Colon (tissue), 2 donors: ENCODE measurements at regions not wholly inside any gene's neighbourhood (a gene's known extent, or its start where the extent isn't known, plus 50 kb on each side); places are given as distances from the start of the nearest gene placed in this dataset.
"Not testable (repeated sequence)": the region's sequence is repeated elsewhere in the genome, so short reads cannot be mapped to it uniquely, and the experiment has no call there.

ENCODE experiments used
- FAIRE-seq: peaks from 2 replicates; lab custom pipeline; 2012; peaks lifted over from hg19 to GRCh38; lab: Jason Lieb, UNC
- donor health status: control.
- donor health status: control.

DNA sequence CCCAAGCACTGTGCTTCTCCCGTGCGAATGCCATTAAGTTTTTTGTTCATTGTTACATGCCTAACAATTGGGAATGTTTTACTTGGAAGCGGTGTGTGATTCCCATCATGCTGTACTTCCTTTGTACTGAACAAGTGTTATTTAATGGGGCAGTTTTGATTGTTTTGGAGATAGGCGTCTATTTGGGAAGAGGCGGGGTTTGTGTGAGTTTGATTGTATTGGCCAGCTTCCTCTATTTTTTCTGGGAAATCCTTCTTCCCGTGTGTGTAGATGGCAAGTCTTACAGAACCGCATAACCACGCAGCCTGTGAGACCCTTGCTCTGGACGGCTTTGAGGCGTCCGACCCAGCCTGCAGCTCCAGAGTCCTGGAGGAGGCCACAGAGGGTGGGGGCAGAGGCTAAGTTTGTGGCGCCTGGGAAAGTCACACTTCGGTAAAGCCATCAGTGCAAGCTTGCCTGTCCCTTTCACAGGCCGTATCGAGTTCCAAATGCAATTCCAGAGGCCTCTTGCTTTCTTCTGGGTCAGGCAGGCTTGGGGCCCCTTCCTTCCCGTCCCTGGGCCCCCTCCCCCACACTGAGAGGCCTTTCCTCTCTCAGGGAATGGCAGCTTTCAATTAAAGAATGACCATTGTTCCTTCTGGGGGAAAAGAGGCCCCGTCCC is 210.3 kb downstream of the TOMM20 start:
- no peak for FAIRE-seq

DNA sequence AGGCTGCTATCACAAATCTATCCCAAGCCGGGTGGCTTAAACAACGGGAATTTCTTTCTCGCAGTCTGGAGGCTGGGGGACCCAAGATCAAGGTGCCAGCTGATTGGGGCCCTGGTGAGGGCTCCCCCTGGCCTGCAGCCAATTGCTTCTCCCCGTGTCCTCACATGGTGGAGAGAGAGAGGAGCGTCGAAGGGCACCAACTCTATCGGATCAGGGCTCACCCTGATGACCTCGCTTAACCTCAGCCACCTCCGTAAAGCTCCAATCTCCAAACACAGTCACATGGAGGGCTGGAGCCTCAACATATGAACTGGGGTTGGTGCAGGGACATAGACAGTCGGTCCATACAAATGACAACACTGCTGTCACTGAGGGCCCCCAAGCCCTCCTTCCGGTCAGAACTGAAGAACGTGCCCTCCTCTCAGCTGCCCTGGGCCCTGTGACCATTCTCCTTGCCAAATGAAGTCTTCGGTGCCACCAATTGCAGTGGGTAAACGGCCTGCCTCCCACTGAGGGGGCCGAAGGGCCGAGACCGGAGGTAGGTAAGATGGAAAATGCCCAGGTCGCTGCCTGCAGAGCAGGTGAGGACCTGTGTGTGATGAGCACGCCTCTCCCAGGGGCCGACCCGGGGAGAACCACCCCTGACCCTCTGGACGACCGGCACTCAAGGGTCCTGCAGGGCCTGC is 211.0 kb downstream of the TOMM20 start:
- no peak for FAIRE-seq

DNA sequence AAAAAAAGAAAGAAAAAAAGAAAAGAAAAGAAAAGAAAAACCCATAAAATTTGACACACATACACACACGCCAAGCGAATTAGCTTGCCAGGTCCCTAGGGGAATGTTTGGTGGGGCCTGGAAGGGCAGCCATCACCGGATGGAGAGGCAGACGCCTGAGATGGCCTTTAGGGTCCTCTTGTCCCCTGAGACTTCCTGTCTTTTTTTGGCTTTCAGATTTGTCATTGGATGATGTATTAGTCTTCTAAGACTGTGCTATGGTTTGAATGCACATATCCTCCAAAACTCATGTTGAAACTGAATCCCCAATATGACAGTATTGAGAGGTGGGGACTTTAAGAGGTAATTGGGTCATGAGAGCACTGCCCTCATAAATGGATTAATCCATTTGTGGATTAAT is 211.8 kb downstream of the TOMM20 start:
- no peak for FAIRE-seq

DNA sequence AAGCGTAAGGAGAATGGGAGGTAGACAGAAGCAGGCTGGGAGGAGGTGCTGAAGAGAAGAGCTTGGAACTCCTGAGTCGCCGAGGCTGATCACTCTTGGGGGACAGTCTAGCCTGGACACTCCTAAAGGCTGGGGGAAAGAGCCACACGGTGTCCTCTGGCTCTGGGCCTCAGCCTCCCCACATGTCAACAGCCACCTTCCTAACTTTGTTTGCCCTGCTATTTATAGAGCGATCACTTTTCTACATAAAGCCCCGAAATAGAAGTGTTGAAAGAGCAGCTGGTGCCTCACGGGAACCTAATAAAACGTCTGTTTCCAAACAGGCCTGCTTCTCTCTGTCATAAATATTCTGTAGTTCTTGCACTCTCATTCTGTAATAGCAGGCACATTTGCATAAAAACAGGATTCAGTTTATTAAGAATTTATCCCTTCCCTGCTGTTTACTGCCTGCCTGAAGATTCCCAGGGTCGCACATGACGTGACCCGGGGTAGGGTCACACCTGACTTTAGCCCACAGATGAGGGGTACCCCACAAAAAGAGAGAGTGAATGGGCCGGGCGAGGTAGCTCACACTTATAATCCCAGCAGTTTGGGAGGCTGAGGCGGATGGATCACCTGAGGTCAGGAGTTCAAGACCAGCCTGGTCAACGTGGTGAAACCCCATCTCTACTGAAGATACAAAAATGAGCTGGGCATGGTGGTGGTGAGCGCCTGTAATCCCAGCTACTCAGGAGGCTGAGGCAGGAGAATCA is 212.5 kb downstream of the TOMM20 start:
- FAIRE-seq = no peak

DNA sequence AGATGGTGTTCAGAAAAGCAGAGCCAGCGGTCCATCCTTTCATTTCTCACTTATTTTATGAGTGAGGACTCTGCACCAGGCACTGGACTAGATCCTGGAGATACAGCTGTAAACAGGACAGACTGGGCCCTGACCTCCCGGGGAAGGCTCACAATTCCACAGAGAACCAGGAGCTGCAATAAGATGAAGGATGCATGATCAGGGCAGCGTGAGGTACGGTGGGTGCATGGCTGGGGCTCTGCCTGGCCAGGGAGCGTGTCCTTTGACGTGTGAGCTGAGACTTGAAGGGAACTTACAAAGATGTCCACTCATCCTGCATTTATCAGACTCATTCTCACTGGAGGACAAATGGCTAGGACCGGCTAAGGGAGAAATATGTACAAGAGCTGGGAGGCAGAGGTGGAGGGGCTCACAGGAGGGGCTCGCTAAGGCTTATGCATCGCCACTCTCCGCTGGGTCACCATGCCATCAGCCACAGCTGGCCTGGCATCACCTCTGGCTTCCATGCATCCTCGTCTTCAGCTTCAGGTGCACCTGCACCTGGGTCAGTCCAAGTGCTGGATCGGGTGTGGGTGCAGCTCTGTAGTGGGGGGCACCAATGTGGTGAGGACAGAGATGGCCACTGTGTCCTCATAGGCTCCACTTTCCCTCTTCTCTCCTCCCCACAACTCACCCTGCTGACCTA is 213.9 kb downstream of the TOMM20 start:
- FAIRE-seq = no peak

DNA sequence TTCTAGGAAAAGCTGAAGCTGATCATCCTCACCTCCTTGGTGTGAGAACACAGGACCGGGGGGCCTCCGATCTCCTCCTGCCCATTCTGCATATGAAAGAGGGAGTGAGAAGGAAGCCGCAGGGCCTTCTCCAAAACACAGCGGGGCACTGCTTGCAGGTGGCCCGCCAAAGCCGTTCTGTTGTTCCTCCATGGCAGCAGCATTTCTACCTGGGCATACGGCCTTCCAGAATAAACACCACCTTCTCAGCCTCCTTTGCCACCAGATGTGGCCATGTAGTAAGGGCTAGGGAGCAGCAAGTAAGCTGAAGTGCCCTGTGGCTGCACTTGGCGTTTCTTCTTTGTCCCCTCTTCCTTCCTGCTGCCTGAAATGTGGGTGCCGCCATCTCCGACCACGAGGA is 214.9 kb downstream of the TOMM20 start:
- FAIRE-seq = no peak

DNA sequence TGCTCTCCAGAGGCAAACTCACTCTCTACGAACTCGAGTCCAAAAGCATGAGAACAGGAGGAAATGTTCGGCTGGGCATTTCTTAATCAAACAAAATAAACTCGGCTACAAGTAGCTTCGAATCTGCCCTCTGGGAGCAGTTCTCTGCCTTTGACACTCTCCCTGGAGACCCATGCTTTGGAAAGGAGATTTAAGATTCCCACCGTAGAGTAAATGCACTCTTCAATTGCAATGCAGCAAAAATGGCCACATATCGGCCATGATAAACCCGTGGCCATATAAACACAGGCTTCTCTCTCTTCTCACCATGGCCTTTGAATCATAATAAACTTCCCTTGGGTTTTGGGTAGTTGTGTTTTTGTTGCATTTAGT is 215.4 kb downstream of the TOMM20 start:
- no peak for FAIRE-seq

DNA sequence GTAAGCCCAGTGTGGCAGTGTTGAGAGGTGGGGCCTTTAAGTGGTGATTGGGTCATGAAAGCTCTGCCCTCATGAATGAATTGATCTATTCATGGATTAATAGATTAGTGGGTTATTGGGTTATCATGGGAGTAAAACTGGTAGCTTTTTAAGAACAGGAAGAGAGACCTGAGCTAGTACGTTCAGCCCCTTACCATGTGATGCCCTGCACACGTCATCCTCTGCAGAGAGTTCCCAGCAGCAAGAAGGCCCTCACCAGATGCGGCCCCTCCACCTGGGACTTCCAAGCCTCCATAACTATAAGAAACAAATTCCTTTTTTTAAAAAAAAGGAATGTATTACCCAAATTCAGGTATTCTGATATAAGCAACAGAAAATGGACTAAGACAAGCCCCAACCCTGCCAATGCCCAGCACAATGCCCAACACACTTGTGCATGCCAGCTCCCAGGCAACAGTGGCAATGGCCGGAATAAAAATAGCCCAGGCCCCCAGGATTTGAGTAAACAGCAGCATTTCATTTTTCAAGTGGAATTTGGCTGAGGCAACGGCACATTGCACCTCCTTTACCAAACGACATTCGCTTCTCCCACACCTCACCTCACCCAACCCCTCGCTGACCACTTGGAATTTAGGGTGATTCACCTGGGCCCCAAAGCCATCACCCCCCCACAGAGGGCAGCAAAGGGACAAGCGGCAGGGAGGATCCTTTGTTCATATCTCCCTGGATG is 215.9 kb downstream of the TOMM20 start:
- no peak for FAIRE-seq

DNA sequence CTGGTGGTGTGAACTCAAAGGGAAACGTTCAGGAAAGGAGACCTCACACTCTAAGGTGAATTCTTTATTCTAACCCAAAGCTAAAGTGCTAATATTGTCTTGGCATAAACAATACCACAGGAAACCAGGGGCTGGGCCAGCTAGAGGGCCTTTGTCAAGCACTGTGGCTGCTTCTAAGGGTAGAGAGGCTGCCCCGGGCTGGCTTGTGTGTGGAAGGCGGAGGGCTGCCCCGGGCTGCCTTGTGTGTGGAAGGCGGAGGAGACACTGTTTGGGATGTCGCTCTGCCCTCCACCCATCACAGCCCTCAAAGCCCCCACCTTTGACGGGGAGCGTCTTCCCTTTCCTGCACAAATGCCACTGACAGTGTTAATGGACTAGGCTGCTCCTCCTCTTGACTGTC is 216.8 kb downstream of the TOMM20 start:
- FAIRE-seq = no peak

DNA sequence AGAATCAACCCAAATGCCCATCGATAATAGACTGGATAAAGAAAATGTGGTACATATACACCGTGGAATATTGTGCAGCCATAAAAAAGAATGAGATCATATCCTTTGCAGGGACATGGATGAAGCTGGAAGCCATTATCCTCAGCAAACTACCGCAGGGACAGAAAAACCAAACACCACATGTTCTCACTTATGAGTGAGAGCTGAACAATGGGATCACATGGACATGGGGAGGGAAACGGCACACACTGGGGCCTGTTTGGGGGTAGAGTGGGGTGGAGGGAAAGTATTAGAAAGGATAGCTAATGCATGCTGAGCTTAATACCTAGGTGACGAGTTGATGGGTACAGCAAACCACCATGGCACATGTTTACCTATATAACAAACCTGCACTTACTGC is 217.5 kb downstream of the TOMM20 start:
- not testable (repeated sequence) for FAIRE-seq

DNA sequence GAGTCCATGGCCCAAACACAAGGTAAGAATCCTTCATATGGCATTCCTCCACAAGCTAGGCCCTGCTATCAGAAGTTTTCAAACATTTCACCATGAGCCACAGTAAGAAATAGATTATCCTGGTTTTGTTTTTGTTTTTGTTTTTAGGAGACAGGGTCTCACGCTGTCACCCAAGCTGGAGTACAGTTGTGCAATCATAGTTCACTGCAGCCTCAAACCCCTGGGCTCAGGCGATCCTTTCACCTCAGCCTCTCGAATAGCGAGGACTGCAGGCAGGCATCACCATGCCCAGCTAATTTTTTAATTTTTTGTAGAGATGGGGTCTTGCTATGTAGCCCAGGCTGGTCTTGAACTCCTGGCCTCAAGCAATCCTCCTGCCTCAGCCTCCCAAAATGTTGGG is 218.8 kb downstream of the TOMM20 start:
- no peak for FAIRE-seq

DNA sequence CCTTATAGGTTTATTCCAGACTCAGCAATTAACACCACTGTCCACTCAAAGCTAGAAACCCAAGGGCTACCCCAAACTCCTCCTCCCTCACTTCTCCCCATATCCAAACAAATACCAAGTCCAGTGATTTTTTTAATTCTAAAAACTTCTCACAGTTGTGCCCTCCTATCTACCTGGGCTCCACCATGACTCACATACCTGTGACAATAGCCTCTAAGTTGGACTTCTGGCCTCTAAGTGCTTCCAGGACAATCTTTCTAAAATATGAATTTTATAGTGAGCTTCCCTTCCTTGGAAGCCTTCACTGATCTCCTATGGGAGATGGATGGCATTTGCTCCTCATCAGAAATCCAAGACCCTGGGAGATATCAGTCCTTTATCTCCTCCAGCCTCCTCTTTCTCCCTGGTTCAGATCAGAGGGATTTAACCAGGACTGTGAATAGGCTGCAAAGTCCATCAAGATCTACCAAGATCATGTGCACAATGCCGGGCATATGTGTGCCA is 219.3 kb downstream of the TOMM20 start:
- no peak for FAIRE-seq

DNA sequence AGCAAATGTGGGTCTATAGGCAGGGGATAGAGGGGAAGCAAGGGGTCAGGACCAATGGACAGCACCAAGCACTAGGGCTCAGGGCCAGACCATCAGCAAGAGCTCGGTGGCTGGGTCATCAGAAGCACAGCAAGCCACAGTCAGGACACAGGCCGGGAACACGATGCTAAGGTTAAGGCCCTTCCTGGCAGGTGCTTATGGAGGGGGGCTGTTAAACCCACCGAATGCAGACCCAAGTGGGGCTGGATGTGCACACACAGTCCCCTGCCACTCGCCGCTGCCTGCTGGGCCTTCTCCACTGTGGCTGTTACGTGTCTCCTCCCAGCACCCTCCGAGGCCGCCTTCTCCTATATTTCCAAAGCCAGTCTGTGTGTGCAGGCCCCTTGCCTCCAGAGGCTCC is 220.1 kb downstream of the TOMM20 start:
- FAIRE-seq = no peak

DNA sequence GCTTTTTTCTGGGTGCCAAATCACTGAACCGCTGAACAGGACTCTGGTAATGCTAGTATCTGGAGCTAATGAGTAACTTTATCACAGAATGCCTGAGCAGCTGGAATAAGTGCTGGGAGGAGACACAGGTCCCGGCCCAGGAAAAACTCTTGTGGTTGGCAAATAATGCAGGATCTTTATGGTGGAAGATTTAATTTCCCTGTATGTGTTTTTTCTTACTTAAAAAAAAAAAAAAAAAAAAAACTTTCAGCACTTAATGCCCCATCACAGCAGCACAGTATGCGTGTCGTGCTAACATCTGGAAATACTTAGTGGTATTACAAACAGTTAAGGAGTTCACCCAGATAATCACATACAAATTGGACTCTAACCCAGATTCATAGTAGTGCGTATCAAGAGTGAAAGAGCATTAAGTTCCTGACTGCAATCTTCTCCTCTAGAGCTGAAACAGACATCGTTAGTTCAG is 220.7 kb downstream of the TOMM20 start:
- FAIRE-seq = no peak

DNA sequence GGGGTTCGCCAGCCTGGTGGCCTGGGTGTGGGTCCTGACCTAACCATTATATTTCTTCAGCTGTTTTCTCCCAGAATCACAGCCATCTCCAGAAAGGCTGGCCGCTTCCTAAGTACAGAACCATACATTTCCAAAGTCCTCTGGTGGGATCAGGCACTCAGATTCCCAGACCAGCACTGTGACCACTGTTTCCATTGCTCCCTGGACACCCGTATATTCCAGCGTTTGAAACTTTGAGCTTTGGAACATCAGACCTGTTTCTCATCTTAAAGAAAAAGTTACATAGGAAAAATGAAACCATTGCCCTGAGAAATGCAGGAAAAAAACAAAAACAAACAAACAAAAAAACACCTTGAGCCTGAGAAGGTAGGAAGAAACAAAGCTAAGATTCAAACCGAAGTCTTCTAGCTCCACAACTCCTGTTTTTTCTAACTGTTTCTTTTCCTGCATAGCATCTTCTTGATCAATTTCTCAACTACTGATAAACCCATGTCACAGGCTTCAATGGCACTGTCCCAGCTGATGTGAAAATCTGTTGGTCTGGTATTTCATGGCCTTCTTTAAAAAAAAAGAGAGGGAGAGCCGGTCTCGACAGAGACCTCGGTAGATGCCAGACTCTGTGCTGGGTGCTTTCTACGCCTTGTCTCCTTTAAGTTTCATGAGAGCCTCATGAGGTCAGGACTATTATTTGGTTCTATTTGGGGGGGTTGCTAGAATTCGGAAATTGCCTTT is 221.3 kb downstream of the TOMM20 start:
- no peak for FAIRE-seq

DNA sequence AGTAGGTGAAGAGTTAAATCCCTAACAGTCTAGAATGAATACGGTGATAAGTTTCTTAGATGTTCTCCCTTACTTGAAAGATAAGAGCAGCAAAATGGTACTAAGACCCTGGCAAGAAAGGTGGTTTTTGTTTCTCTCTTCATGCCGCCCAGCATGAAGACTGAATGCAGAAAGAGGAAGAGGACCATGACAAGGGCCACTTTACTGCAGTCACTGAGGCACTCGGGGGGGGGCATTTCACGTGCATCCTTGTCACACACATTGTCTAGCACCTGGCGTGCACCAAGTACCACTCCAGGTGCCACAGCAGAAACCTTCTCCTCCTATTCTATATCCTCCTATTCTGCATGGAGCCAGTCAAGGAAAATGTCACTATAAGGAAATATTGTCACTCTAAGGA is 222.0 kb downstream of the TOMM20 start:
- no peak for FAIRE-seq

DNA sequence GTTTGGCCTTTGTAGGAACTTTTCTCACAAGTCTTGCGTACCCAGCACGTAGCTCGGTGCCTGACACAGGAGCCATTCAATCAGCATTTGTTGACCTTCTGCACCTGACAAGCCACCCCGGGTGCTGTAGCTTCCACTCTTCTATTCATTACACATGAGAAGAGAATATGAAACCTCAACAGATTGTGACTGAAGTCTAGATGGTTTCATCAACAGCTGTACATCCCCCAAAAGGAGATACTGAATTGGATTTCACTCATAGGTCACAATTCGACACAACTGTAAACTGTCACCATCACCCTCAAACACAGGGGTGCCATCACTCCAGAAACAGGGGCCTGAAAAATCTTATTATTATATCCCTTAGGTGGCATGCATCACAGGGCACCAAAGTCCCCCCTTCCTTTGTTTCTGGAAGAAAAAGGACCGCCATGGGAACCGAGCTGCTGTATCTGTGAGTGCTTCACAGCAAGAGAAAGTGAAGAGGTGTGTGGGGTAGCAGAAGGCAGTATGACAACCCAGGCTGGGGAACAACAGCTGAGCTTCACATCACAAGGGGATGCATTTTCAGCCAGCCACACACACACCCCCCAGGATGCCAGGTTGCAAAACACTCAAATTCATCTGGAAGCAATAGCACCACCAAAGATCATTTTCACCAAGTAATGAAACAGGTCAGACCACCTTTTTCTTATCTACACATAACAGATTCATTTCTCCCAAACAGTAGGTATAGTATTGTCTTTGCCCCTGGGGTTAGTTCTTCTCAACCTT is 225.7 kb downstream of the TOMM20 start:
- FAIRE-seq = no peak

DNA sequence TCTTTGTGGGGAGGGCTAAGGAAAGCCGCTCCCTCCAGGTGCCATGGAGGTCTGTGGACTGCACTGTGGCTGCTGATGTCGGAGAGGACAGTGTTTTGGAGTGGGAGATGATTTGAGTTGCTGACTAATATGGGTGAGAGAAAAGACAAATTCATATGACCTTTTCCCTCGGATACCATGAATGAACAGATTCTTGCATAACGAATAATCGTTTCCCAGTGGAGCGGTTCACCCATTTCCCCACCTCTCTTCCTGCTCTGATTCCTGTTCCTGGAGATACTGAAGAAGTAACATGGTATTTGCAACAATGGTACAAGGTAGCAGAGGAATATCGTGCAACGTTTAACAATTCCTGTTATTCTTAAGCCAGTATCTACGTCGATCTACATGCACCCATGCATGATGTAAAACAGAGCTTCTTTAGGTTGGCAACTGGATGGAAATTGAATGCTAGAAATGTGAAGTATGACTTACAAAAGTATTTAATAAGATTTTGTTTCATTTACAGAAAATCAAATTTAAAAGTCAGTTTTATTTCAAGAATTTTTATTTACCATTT is 227.1 kb downstream of the TOMM20 start:
- FAIRE-seq = no peak

DNA sequence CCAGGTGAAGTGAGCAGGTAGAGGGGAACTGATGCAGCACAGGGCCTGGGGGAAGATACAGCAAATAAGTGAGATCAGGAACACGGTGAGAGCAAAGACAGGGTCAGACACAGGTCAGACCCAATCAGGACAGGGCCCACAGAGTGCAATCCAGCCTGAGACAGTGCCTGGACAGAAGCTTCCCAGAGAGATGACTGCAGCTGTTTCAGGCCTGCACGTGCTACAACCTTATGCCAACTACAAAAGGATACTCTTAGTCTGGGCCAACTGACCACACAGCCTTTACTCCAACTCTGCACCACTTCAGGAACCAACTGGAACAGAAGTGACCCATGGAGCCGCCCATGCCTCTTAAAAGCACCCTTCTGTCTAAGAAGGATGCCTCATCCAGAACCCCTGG is 228.0 kb downstream of the TOMM20 start:
- no peak for FAIRE-seq

DNA sequence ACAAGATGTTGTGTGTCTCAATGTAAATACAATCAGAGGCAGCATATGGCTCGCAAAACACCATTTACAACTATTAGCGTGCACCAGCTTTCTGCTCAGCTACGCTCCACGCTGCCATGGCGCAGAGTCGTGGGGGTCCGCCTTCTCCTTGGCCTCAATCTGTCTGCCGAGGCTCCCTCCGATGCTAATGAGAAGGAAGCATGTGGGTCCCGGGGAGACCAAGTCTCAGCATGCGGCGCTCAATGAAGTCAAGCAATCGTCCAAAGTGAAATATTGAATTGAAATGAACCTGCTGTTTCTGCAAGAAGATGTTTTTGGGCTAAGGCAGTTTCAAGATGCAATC is 228.9 kb downstream of the TOMM20 start:
- no peak for FAIRE-seq
